Nephron (organoid): ENCODE measurements at regions not wholly inside any gene's neighbourhood (a gene's known extent, or its start where the extent isn't known, plus 50 kb on each side); places are given as distances from the start of the nearest gene placed in this dataset.

Experiments used
- H3K27ac Mint-ChIP-seq, 3 experiments: 2 replicates each; pipeline ENCODE4 v1.8.0; 2020; ENCODE audit warnings: mixed read lengths in 3 of 3, mild to moderate bottlenecking in 2 of 3, moderate library complexity in 1 of 3
- H3K27me3 Mint-ChIP-seq: 2 replicates; pipeline ENCODE4 v1.8.0; 2021; ENCODE audit warnings: low read depth, mild to moderate bottlenecking, moderate library complexity, mixed read lengths
- H3K36me3 Mint-ChIP-seq: 2 replicates; pipeline ENCODE4 v1.8.0; 2020; ENCODE audit warnings: low read depth, mixed read lengths
- H3K4me1 Mint-ChIP-seq: 2 replicates; pipeline ENCODE4 v1.8.0; 2020; ENCODE audit warnings: mixed read lengths
- H3K4me3 Mint-ChIP-seq, 3 experiments: 2 replicates each; pipeline ENCODE4 v1.8.0; 2020; ENCODE audit warnings: mild to moderate bottlenecking in 3 of 3, mixed read lengths in 3 of 3, moderate library complexity in 2 of 3
- H3K9me3 Mint-ChIP-seq: 2 replicates; pipeline ENCODE4 v1.8.0; 2020; ENCODE audit warnings: mixed read lengths
- CTCF ChIP-seq, 3 experiments: fragments of 200-600 bp; sonication (generic); IDR thresholded peaks; one replicate each; pipeline ENCODE4 v1.5.0; 2021; ENCODE audit warnings: antibody characterized with exemption in 3 of 3; ENCODE audit not compliant: unreplicated experiment in 3 of 3

- TF ChIP-seq CTCF (IDR thresholded peaks at IDR 0.05; ENCODE audit: unreplicated experiment in 3 of 3): no peak
- Mint-ChIP-seq H3K4me3 (no peak overlapping the region), H3K9me3 (no peaks in the 10 kb centered on the region), H3K4me1 (peaks cover 33% of the 10 kb centered on the region), H3K27ac (no peak overlapping the region), H3K27me3 (peaks cover 4% of the 10 kb centered on the region), H3K36me3 (no peaks in the 10 kb centered on the region)
Observed at GRCh38 chr3:31412832-31413231, 119.9 kb upstream of the STT3B start.

- Mint-ChIP-seq H3K27me3 (peaks cover 4% of the 10 kb centered on the region), H3K4me1 (peaks cover 33% of the 10 kb centered on the region), H3K36me3 (no peaks in the 10 kb centered on the region), H3K27ac (no peak overlapping the region), H3K4me3 (no peak overlapping the region), H3K9me3 (peaks cover 2% of the 10 kb centered on the region)
- TF ChIP-seq CTCF (IDR thresholded peaks at IDR 0.05; ENCODE audit: unreplicated experiment in 3 of 3): no peak
Observed at GRCh38 chr3:31413515-31413914, 119.2 kb upstream of the STT3B start.

- Mint-ChIP-seq H3K36me3 (no peaks in the 10 kb centered on the region), H3K27ac (peak overlapping the region in 1 of 3 experiments; percentile 2), H3K9me3 (peaks cover 5% of the 10 kb centered on the region), H3K27me3 (peaks cover 4% of the 10 kb centered on the region), H3K4me3 (peak overlapping the region in 1 of 3 experiments; percentile 32), H3K4me1 (peaks cover 18% of the 10 kb centered on the region)
- no peak for TF ChIP-seq CTCF (IDR thresholded peaks at IDR 0.05; ENCODE audit: unreplicated experiment in 3 of 3)
Observed at GRCh38 chr3:31416980-31417379, 115.7 kb upstream of the STT3B start.

GRCh38 chr3:31417486-31417885 lies 115.2 kb upstream of the STT3B start:
- Mint-ChIP-seq H3K27me3 (peaks cover 4% of the 10 kb centered on the region), H3K4me1 (peaks cover 18% of the 10 kb centered on the region), H3K9me3 (peaks cover 5% of the 10 kb centered on the region), H3K4me3 (no peak overlapping the region), H3K36me3 (no peaks in the 10 kb centered on the region), H3K27ac (no peak overlapping the region)
- no peak for TF ChIP-seq CTCF (IDR thresholded peaks at IDR 0.05; ENCODE audit: unreplicated experiment in 3 of 3)

- Mint-ChIP-seq H3K36me3 (no peaks in the 10 kb centered on the region), H3K4me1 (peaks cover 30% of the 10 kb centered on the region), H3K9me3 (peaks cover 8% of the 10 kb centered on the region), H3K4me3 (no peak overlapping the region), H3K27me3 (no peaks in the 10 kb centered on the region), H3K27ac (no peak overlapping the region)
- no peak for TF ChIP-seq CTCF (IDR thresholded peaks at IDR 0.05; ENCODE audit: unreplicated experiment in 3 of 3)
Observed at GRCh38 chr3:31420311-31420710, 112.4 kb upstream of the STT3B start.

- Mint-ChIP-seq H3K27me3 (no peaks in the 10 kb centered on the region), H3K4me1 (peaks cover 28% of the 10 kb centered on the region), H3K27ac (no peak overlapping the region), H3K4me3 (no peak overlapping the region), H3K9me3 (peaks cover 14% of the 10 kb centered on the region), H3K36me3 (no peaks in the 10 kb centered on the region)
- no peak for TF ChIP-seq CTCF (IDR thresholded peaks at IDR 0.05; ENCODE audit: unreplicated experiment in 3 of 3)
Observed at GRCh38 chr3:31421314-31422048, 111.2 kb upstream of the STT3B start.
